Ishikawa (cell line): ENCODE measurements at regions not wholly inside any gene's neighbourhood (a gene's known extent, or its start where the extent isn't known, plus 50 kb on each side); places are given as distances from the start of the nearest gene placed in this dataset.

Experiments used
- CEBPB ChIP-seq: IDR thresholded peaks from 2 replicates; pipeline ENCODE4 v1.6.1; 2012
- CREB1 ChIP-seq: IDR thresholded peaks from 2 replicates; pipeline ENCODE4 v1.6.1; 2012; ENCODE audit warnings: low read depth
- EGR1 ChIP-seq: IDR thresholded peaks from 2 replicates; pipeline ENCODE4 v1.6.1; 2012
- EP300 ChIP-seq: IDR thresholded peaks from 2 replicates; pipeline ENCODE4 v1.6.1; 2012; ENCODE audit warnings: borderline replicate concordance
- FOXM1 ChIP-seq: IDR thresholded peaks from 2 replicates; pipeline ENCODE4 v1.6.1; 2012; ENCODE audit warnings: low read depth, borderline replicate concordance
- NFIC ChIP-seq: IDR thresholded peaks from 2 replicates; pipeline ENCODE4 v1.6.1; 2012
- RAD21 ChIP-seq: IDR thresholded peaks from 2 replicates; pipeline ENCODE4 v1.6.1; 2012; ENCODE audit warnings: low read depth
- TAF1 ChIP-seq: IDR thresholded peaks from 2 replicates; pipeline ENCODE4 v1.6.1; 2012; ENCODE audit warnings: low read depth, mild to moderate bottlenecking
- TCF12 ChIP-seq: IDR thresholded peaks from 2 replicates; pipeline ENCODE4 v1.6.1; 2012; ENCODE audit warnings: low read depth
- TEAD4 ChIP-seq: IDR thresholded peaks from 2 replicates; pipeline ENCODE4 v1.6.1; 2012
- YY1 ChIP-seq: IDR thresholded peaks from 2 replicates; pipeline ENCODE4 v1.6.1; 2012; ENCODE audit warnings: low read depth
- ZBTB7A ChIP-seq: IDR thresholded peaks from 2 replicates; pipeline ENCODE4 v1.6.1; 2012; ENCODE audit warnings: low read depth
- TF ChIP-seq, protein P1 (sequence below): IDR thresholded peaks from 2 replicates; pipeline ENCODE4 v1.6.1; 2012; ENCODE audit warnings: low read depth, mild to moderate bottlenecking
- TF ChIP-seq, protein P2 (sequence below): IDR thresholded peaks from 2 replicates; pipeline ENCODE4 v1.6.1; 2012
- TF ChIP-seq, protein P3 (sequence below): IDR thresholded peaks from 2 replicates; pipeline ENCODE4 v1.6.1; 2012

DNA sequence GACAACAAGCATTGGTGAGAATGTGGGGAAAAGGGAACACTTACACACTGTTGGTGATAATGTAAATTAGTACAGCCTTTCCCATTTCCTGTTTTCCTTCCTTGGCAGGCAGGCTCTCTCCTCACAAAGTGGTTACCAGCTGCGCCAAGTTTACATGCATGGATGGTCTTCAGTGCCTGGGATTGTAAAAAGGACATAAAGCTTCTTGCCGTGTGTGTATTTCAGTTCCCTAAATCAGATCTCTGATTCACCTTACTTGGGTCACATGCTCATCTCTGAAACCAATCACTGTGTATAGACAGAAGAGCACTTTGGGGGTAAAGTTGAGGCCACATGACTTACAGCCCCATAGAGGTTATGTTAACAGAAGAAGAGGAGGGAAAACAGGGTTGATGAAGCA lies 92.8 kb downstream of the CAVIN4 start:
- no peak for TF ChIP-seq TCF12
- TF ChIP-seq ZBTB7A = no peak
- TF ChIP-seq TEAD4 = no peak
- no peak for TF ChIP-seq TAF1
- TF ChIP-seq CEBPB = no peak
- no peak for TF ChIP-seq NFIC
- TF ChIP-seq, protein P1, sequence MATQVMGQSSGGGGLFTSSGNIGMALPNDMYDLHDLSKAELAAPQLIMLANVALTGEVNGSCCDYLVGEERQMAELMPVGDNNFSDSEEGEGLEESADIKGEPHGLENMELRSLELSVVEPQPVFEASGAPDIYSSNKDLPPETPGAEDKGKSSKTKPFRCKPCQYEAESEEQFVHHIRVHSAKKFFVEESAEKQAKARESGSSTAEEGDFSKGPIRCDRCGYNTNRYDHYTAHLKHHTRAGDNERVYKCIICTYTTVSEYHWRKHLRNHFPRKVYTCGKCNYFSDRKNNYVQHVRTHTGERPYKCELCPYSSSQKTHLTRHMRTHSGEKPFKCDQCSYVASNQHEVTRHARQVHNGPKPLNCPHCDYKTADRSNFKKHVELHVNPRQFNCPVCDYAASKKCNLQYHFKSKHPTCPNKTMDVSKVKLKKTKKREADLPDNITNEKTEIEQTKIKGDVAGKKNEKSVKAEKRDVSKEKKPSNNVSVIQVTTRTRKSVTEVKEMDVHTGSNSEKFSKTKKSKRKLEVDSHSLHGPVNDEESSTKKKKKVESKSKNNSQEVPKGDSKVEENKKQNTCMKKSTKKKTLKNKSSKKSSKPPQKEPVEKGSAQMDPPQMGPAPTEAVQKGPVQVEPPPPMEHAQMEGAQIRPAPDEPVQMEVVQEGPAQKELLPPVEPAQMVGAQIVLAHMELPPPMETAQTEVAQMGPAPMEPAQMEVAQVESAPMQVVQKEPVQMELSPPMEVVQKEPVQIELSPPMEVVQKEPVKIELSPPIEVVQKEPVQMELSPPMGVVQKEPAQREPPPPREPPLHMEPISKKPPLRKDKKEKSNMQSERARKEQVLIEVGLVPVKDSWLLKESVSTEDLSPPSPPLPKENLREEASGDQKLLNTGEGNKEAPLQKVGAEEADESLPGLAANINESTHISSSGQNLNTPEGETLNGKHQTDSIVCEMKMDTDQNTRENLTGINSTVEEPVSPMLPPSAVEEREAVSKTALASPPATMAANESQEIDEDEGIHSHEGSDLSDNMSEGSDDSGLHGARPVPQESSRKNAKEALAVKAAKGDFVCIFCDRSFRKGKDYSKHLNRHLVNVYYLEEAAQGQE = no peak
- TF ChIP-seq RAD21 = no peak
- no peak for TF ChIP-seq EGR1
- no peak for TF ChIP-seq EP300
- TF ChIP-seq, protein P2, sequence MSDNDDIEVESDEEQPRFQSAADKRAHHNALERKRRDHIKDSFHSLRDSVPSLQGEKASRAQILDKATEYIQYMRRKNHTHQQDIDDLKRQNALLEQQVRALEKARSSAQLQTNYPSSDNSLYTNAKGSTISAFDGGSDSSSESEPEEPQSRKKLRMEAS = no peak
- TF ChIP-seq CREB1 = no peak
- no peak for TF ChIP-seq YY1

DNA sequence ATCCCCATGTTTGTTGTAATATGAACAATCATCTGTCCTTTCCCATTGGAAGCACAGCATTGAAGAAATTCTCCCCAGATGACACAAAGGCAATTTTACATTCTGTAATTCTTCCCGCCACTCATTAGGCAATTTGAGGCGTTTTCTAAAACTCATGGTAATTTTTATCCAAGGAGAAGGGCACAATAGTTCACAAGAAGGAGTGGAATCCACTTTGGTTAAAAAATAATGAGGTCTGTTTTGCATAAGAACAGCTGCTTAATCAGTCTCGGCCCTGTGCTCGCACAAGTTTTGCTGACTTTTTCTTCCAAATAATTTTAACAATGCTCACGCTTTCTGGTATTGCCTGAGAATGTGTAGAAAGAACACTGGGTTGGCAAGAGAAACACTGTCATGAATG lies 94.0 kb downstream of the CAVIN4 start:
- TF ChIP-seq ZBTB7A (no peak), TEAD4 (no peak), EGR1 (no peak), TAF1 (no peak), YY1 (no peak), CEBPB (no peak), TCF12 (no peak), FOXM1 (no peak)
- TF ChIP-seq, protein P2 = no peak
- TF ChIP-seq, protein P1 = no peak

DNA sequence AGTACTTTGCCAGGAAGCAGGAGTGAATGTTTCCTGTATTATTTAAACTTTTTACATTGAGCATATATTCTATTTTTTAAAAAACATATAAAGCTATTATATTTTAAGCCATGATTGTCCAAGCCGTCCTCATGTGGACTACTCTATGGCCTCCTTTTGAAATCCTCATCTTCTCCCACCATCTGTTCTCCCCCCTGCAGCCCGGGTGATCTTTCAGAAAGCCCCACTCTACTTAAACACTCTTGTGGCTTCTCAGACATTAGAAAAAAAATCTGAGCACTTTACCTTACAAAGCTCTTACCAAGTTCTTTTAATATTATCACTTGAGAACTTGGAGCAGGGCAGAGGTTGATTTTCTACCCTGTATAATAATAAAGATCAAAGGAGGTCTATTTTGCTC lies 95.4 kb downstream of the CAVIN4 start:
- TF ChIP-seq YY1 = no peak
- TF ChIP-seq TEAD4 = no peak
- TF ChIP-seq, protein P1 = no peak

DNA sequence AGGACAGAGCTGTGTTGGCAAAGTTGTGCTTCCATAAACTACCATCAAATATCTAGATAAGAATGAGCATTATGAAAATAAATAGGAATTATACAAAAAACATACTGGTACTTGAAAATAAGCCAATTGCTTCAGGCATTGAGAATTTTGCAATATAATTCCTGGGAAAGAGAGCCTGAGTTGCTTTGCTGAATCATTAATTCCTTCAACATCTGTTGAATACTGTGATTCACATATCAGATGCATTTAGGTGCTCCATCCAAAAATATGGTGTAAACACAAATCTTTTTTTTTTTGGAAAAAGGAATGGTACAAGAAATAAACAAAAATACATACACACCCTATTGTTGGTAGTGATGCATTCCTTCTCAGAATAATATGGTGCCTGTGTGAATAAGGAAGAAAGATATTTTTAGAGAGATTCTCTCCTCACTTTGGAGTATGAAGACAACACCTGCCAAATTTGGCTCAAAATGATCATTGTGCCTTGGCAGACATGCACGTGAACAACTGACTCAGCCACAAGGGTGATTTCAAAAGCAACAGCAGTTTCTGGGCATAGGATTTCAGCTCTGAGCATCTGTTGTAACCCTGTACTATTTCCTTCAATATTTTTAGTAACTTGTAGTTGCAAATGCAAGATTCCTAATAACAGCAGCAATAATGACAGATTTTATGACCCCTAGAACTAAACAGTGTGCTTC lies 96.7 kb downstream of the CAVIN4 start:
- TF ChIP-seq RAD21 (no peak), TAF1 (no peak), TEAD4 (no peak), EP300 (no peak), NFIC (no peak), EGR1 (no peak), CEBPB (no peak), CREB1 (no peak), FOXM1 (no peak), TCF12 (no peak), YY1 (no peak), ZBTB7A (no peak)
- TF ChIP-seq, protein P3, sequence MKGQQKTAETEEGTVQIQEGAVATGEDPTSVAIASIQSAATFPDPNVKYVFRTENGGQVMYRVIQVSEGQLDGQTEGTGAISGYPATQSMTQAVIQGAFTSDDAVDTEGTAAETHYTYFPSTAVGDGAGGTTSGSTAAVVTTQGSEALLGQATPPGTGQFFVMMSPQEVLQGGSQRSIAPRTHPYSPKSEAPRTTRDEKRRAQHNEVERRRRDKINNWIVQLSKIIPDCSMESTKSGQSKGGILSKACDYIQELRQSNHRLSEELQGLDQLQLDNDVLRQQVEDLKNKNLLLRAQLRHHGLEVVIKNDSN = no peak
- TF ChIP-seq, protein P1 = no peak
- TF ChIP-seq, protein P2 = no peak
